Esophagus muscularis mucosa (tissue), 4 donors: ENCODE measurements at regions not wholly inside any gene's neighbourhood (a gene's known extent, or its start where the extent isn't known, plus 50 kb on each side); places are given as distances from the start of the nearest gene placed in this dataset.

ENCODE experiments used
- DNase-seq: peaks from one replicate; pipeline ENCODE4 v3.0.0-alpha.2; 2017; ENCODE audit errors: extremely low spot score
- H3K27ac ChIP-seq, 4 donors: fragments of 200-600 bp; sonication (generic); replicated peaks in 1 of 4; 1 replicate in 3 of 4; 2 replicates in 1 of 4; pipeline ENCODE4 v1.5.1; 2016 to 2019; ENCODE audit warnings: mild to moderate bottlenecking in 1 of 4
- H3K27me3 ChIP-seq, 4 donors: fragments of 200-600 bp; sonication (generic); one replicate each; pipeline versions ENCODE4 v1.5.1 to v1.6.0; 2016 to 2019
- H3K36me3 ChIP-seq, 4 donors: fragments of 200-600 bp; sonication (generic); one replicate each; pipeline ENCODE4 v1.5.1; 2016 to 2019
- H3K4me1 ChIP-seq, 4 donors: fragments of 200-600 bp; sonication (generic); one replicate each; pipeline ENCODE4 v1.5.1; 2016 to 2019
- H3K4me3 ChIP-seq, 4 donors: fragments of 200-600 bp; sonication (generic); 1 replicate in 2 of 4; 2 replicates in 2 of 4; pipeline ENCODE4 v1.5.1; 2016 to 2019; ENCODE audit warnings: mild to moderate bottlenecking in 4 of 4, moderate library complexity in 1 of 4
- H3K9me3 ChIP-seq, 4 donors: fragments of 200-600 bp; sonication (generic); 1 replicate in 3 of 4; 2 replicates in 1 of 4; pipeline ENCODE4 v1.5.1; 2016 to 2019
- EP300 ChIP-seq: sonication (generic); formaldehyde crosslinking; IDR thresholded peaks from one replicate; pipeline ENCODE4 v1.6.1; 2017; ENCODE audit warnings: antibody characterized with exemption
- POLR2A ChIP-seq: fragments of 450-650 bp; IDR thresholded peaks from one replicate; pipeline ENCODE4 v1.6.1; 2017; ENCODE audit warnings: antibody characterized with exemption, moderate library complexity, mild to moderate bottlenecking, low read depth
- POLR2AphosphoS5 ChIP-seq, 2 donors: sonication (generic); formaldehyde crosslinking; IDR thresholded peaks; one replicate each; pipeline ENCODE4 v1.6.1; 2017; ENCODE audit warnings: antibody characterized with exemption in 2 of 2
- WGBS: methylation state at CpG from one replicate; pipeline ENCODE4 v1.1.5; 2018; 5-methylcytosine and 5-hydroxymethylcytosine counted together
- intact Hi-C: fragments of 100-400 bp; cut with DNase I; formaldehyde crosslinking; loops from one replicate; pipeline ENCODE4 v1.15.1; 2023
- TF ChIP-seq, protein P1 (sequence below), 3 experiments: fragments of 200-600 bp in 2 of 3; fragments of 450-650 bp in 1 of 3; sonication (generic) in 2 of 3; IDR thresholded peaks; one replicate each; pipeline ENCODE4 v1.5.1; 2017 to 2019; ENCODE audit warnings: antibody characterized with exemption in 3 of 3, mild to moderate bottlenecking in 2 of 3, moderate library complexity in 1 of 3

DNA sequence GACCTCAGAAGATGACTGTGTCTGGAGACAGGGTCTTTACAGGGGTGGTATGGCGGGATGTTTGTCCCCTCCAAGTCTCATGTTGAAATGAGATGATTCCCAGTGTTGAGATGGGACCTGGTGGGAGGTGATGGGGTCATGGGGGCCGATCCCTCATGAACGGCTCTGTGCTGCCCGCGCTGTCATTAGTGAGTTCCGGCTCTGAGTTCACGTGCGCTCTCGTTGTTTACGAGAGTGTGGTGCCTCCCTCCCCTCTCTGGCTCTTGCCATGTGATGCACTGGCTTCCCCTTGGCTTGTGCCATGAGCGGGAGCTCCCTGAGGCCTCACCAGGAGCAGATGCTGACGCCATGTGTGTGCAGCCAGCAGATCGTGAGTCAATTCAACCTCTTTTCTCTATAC lies 830.8 kb downstream of the TBC1D22A start:
- no peak overlapping the region for H3K27ac ChIP-seq
- WGBS: 94% methylated on average over 9 of the region's 13 CpGs

DNA sequence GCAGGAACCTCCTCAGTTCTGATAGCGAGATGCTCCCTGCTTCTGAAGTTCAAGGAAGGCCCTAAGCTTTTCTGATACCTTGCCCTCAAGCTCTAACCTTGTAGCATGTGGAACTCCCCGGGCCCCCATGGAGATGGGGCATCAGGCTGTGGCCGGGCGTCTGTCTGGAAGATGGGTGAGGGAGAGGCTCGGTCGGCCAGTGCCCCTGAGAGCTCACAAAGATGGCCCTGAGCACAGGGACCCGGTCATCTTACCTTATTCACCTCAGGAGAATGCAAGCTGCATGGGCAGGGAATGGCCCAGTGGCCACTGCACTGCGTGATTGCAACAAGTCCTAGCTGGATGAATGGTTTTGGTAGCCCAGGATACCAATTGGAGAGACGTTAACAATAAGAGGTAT lies 830.3 kb downstream of the TBC1D22A start:
- no peak overlapping the region for H3K27ac ChIP-seq
- intact Hi-C loops: no loop called here
- no peaks in the 10 kb centered on the region for H3K9me3 ChIP-seq
- H3K27me3 ChIP-seq: peaks cover 0 to 20% (median 0%) of the 10 kb centered on the region in 4 donors
- WGBS: 80% methylated on average over 4 of the region's 9 CpGs
- DNase-seq: no peak
- no peaks in the 10 kb centered on the region for H3K4me1 ChIP-seq
- no peaks in the 10 kb centered on the region for H3K36me3 ChIP-seq
- H3K4me3 ChIP-seq: no peak overlapping the region
- TF ChIP-seq, protein P1, sequence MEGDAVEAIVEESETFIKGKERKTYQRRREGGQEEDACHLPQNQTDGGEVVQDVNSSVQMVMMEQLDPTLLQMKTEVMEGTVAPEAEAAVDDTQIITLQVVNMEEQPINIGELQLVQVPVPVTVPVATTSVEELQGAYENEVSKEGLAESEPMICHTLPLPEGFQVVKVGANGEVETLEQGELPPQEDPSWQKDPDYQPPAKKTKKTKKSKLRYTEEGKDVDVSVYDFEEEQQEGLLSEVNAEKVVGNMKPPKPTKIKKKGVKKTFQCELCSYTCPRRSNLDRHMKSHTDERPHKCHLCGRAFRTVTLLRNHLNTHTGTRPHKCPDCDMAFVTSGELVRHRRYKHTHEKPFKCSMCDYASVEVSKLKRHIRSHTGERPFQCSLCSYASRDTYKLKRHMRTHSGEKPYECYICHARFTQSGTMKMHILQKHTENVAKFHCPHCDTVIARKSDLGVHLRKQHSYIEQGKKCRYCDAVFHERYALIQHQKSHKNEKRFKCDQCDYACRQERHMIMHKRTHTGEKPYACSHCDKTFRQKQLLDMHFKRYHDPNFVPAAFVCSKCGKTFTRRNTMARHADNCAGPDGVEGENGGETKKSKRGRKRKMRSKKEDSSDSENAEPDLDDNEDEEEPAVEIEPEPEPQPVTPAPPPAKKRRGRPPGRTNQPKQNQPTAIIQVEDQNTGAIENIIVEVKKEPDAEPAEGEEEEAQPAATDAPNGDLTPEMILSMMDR (IDR thresholded peaks at IDR 0.05): no peak
- TF ChIP-seq POLR2AphosphoS5 (IDR thresholded peaks at IDR 0.05) (no peak), POLR2A (no peak), EP300 (no peak)

More for the DNA sequence above, 830.8 kb downstream of the TBC1D22A start:
- Histone ChIP-seq H3K4me3 (no peak overlapping the region), H3K36me3 (no peaks in the 10 kb centered on the region), H3K9me3 (no peaks in the 10 kb centered on the region), H3K4me1 (no peaks in the 10 kb centered on the region), H3K27me3 (peaks cover 0 to 20% (median 0%) of the 10 kb centered on the region in 4 donors)
- DNase-seq: no peak
- TF ChIP-seq, protein P1 (IDR thresholded peaks at IDR 0.05): no peak
- TF ChIP-seq EP300: no peak
- TF ChIP-seq POLR2A: no peak
- no peak for TF ChIP-seq POLR2AphosphoS5 (IDR thresholded peaks at IDR 0.05)
- intact Hi-C loops: no loop called here

DNA sequence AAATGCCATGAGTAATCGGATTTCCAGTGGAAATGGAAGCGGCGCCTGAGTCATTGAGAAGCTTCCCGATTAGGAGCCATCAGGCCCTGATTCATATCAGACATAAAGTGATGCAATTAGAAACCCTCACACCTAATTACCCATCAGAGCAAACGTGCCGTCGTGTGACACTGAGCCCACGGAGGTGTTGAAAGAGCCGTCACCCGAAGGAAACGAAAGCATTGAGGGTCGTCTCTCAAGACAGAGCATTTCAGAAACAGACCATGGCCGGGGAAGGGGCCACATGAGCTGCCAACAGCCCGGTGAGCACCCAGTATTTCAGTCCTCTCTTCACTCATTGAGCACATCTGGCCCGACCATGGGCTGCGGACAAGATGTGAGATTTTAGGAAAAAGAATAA lies 829.3 kb downstream of the TBC1D22A start:
- intact Hi-C loops: no loop called here
- DNase-seq: no peak
- 87% methylated on average over 16 of the region's 16 CpGs for WGBS
- Histone ChIP-seq H3K4me1 (no peaks in the 10 kb centered on the region), H3K27me3 (peaks cover 0 to 16% (median 0%) of the 10 kb centered on the region in 4 donors), H3K9me3 (no peaks in the 10 kb centered on the region), H3K27ac (no peak overlapping the region), H3K4me3 (no peak overlapping the region), H3K36me3 (no peaks in the 10 kb centered on the region)
- TF ChIP-seq, protein P1 (IDR thresholded peaks at IDR 0.05): no peak
- TF ChIP-seq EP300 (no peak), POLR2A (no peak), POLR2AphosphoS5 (IDR thresholded peaks at IDR 0.05) (no peak)

DNA sequence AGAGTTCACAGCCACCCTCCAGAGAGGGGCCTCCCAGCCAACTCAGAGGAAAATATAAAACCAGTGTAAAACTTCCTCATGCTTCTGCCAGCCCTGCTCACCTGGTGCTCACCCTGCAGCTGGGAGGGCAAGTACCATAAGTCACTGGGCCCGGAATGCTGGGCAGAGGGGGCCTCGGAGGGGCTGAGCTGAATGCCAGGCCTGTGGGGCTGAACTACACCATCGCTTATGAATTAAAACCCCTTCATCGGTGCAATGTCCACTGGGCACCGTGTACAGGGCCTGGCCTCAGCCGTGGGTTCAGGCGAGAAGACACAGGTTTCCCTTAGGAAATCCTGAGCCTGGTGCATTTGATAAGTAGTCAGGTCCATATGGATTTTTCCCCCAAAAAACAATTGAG lies 828.6 kb downstream of the TBC1D22A start:
- DNase-seq: no peak
- peaks cover 0 to 16% (median 0%) of the 10 kb centered on the region in 4 donors for H3K27me3 ChIP-seq
- no peak overlapping the region for H3K4me3 ChIP-seq
- TF ChIP-seq POLR2A (no peak), EP300 (no peak), POLR2AphosphoS5 (IDR thresholded peaks at IDR 0.05) (no peak)
- TF ChIP-seq, protein P1 (IDR thresholded peaks at IDR 0.05): no peak
- H3K4me1 ChIP-seq: no peaks in the 10 kb centered on the region
- H3K36me3 ChIP-seq: no peaks in the 10 kb centered on the region
- intact Hi-C loops: no loop called here
- 89% methylated on average over 6 of the region's 7 CpGs for WGBS
- H3K9me3 ChIP-seq: no peaks in the 10 kb centered on the region
- no peak overlapping the region for H3K27ac ChIP-seq
